Activated T-helper 1 cell treated with anti-CD3 and anti-CD28 coated beads, Interleukin-12 subunit alpha, Interleukin-12 subunit beta, Interleukin-2, Interleukin-4 antibody, amounts not matched to agents 30 ng/mL and 10 ng/mL and 1 ng/mL, durations not matched to agents 14 hours and 24 hours and 36 hours (primary cell): ENCODE measurements at regions not wholly inside any gene's neighbourhood (a gene's known extent, or its start where the extent isn't known, plus 50 kb on each side); places are given as distances from the start of the nearest gene placed in this dataset.

ENCODE experiments used
- DNase-seq: peaks from one replicate; pipeline ENCODE4 v3.0.0; 2021; ENCODE audit warnings: low spot score
- H3K27ac Mint-ChIP-seq: one replicate; pipeline ENCODE4 v1.8.0; 2021; ENCODE audit warnings: mild to moderate bottlenecking, mixed read lengths
- H3K27me3 Mint-ChIP-seq: one replicate; pipeline ENCODE4 v1.8.0; 2022; ENCODE audit warnings: mild to moderate bottlenecking, moderate library complexity, mixed read lengths; ENCODE audit not compliant: insufficient read depth
- H3K36me3 Mint-ChIP-seq: one replicate; pipeline ENCODE4 v1.8.0; 2021; ENCODE audit warnings: low read depth, mixed read lengths
- H3K4me1 Mint-ChIP-seq: one replicate; pipeline ENCODE4 v1.8.0; 2021; ENCODE audit warnings: low read depth, mixed read lengths
- H3K4me3 Mint-ChIP-seq: one replicate; pipeline ENCODE4 v1.8.0; 2021; ENCODE audit warnings: mild to moderate bottlenecking, moderate library complexity, mixed read lengths
- H3K9me3 Mint-ChIP-seq: one replicate; pipeline ENCODE4 v1.8.0; 2021; ENCODE audit warnings: mixed read lengths
- intact Hi-C: fragments of 100-400 bp; cut with micrococcal nuclease; formaldehyde crosslinking; loops from one replicate; pipeline ENCODE4 v1.15.1; 2024

- Mint-ChIP-seq H3K36me3 (no peaks in the 10 kb centered on the region), H3K9me3 (peaks cover 3% of the 10 kb centered on the region), H3K27ac (no peak overlapping the region), H3K4me3 (no peak overlapping the region), H3K4me1 (no peaks in the 10 kb centered on the region), H3K27me3 (no peaks in the 10 kb centered on the region)
- intact Hi-C loops, result no loop called here
- no peak for DNase-seq
Observed at GRCh38 chr6:102907181-102907580, 1513.7 kb downstream of the GRIK2 start.

GRCh38 chr6:102902471-102902870 is 1509.0 kb downstream of the GRIK2 start:
- Mint-ChIP-seq H3K27ac (no peak overlapping the region), H3K9me3 (peaks cover 7% of the 10 kb centered on the region), H3K4me3 (no peak overlapping the region), H3K36me3 (no peaks in the 10 kb centered on the region), H3K27me3 (no peaks in the 10 kb centered on the region), H3K4me1 (no peaks in the 10 kb centered on the region)
- intact Hi-C loops, result no loop called here
- DNase-seq, result no peak

- Mint-ChIP-seq H3K36me3 (no peaks in the 10 kb centered on the region), H3K9me3 (peaks cover 3% of the 10 kb centered on the region), H3K4me1 (no peaks in the 10 kb centered on the region), H3K4me3 (no peak overlapping the region), H3K27ac (no peak overlapping the region), H3K27me3 (no peaks in the 10 kb centered on the region)
- DNase-seq, result no peak
- intact Hi-C loops, result no loop called here
Observed at GRCh38 chr6:102895683-102896082, 1502.2 kb downstream of the GRIK2 start.

GRCh38 chr6:102885165-102885564 is 1491.7 kb downstream of the GRIK2 start:
- no peaks in the 10 kb centered on the region for H3K4me1 Mint-ChIP-seq
- H3K9me3 Mint-ChIP-seq, result no peaks in the 10 kb centered on the region
- H3K27me3 Mint-ChIP-seq, result no peaks in the 10 kb centered on the region
- no peak overlapping the region for H3K27ac Mint-ChIP-seq
- intact Hi-C loops, result no loop called here
- DNase-seq, result no peak
- no peaks in the 10 kb centered on the region for H3K36me3 Mint-ChIP-seq
- H3K4me3 Mint-ChIP-seq, result no peak overlapping the region

- Mint-ChIP-seq H3K36me3 (no peaks in the 10 kb centered on the region), H3K27ac (no peak overlapping the region), H3K4me3 (no peak overlapping the region), H3K4me1 (peaks cover 7% of the 10 kb centered on the region), H3K27me3 (no peaks in the 10 kb centered on the region), H3K9me3 (no peaks in the 10 kb centered on the region)
- DNase-seq, result no peak
- intact Hi-C loops, result no loop called here
Observed at GRCh38 chr6:102853249-102853955, 1459.9 kb downstream of the GRIK2 start.

GRCh38 chr6:102848796-102849195 is 1455.3 kb downstream of the GRIK2 start:
- Mint-ChIP-seq H3K36me3 (no peaks in the 10 kb centered on the region), H3K27me3 (no peaks in the 10 kb centered on the region), H3K4me1 (peaks cover 7% of the 10 kb centered on the region), H3K4me3 (no peak overlapping the region), H3K27ac (no peak overlapping the region), H3K9me3 (no peaks in the 10 kb centered on the region)
- DNase-seq, result no peak
- intact Hi-C loops, result no loop called here

- no peaks in the 10 kb centered on the region for H3K9me3 Mint-ChIP-seq
- peaks cover 7% of the 10 kb centered on the region for H3K4me1 Mint-ChIP-seq
- intact Hi-C loops, result no loop called here
- H3K27ac Mint-ChIP-seq, result no peak overlapping the region
- no peak for DNase-seq
- H3K36me3 Mint-ChIP-seq, result no peaks in the 10 kb centered on the region
- H3K27me3 Mint-ChIP-seq, result no peaks in the 10 kb centered on the region
- no peak overlapping the region for H3K4me3 Mint-ChIP-seq
Observed at GRCh38 chr6:102848210-102848609, 1454.7 kb downstream of the GRIK2 start.

- no peak overlapping the region for H3K4me3 Mint-ChIP-seq
- H3K36me3 Mint-ChIP-seq, result no peaks in the 10 kb centered on the region
- H3K27ac Mint-ChIP-seq, result no peak overlapping the region
- H3K9me3 Mint-ChIP-seq, result no peaks in the 10 kb centered on the region
- intact Hi-C loops, result no loop called here
- DNase-seq, result no peak
- no peaks in the 10 kb centered on the region for H3K27me3 Mint-ChIP-seq
- H3K4me1 Mint-ChIP-seq, result no peaks in the 10 kb centered on the region
Observed at GRCh38 chr6:102841060-102841459, 1447.6 kb downstream of the GRIK2 start.

- peaks cover 3% of the 10 kb centered on the region for H3K9me3 Mint-ChIP-seq
- no peaks in the 10 kb centered on the region for H3K36me3 Mint-ChIP-seq
- intact Hi-C loops, result no loop called here
- H3K27ac Mint-ChIP-seq, result no peak overlapping the region
- H3K4me1 Mint-ChIP-seq, result no peaks in the 10 kb centered on the region
- DNase-seq, result no peak
- no peak overlapping the region for H3K4me3 Mint-ChIP-seq
- no peaks in the 10 kb centered on the region for H3K27me3 Mint-ChIP-seq
Observed at GRCh38 chr6:102832021-102832420, 1438.5 kb downstream of the GRIK2 start.

GRCh38 chr6:102820098-102820497 is 1426.6 kb downstream of the GRIK2 start:
- Mint-ChIP-seq H3K27me3 (no peaks in the 10 kb centered on the region), H3K36me3 (no peaks in the 10 kb centered on the region), H3K27ac (no peak overlapping the region), H3K9me3 (no peaks in the 10 kb centered on the region), H3K4me3 (no peak overlapping the region), H3K4me1 (no peaks in the 10 kb centered on the region)
- DNase-seq, result no peak
- intact Hi-C loops, result no loop called here

- DNase-seq, result no peak
- H3K9me3 Mint-ChIP-seq, result no peaks in the 10 kb centered on the region
- no peaks in the 10 kb centered on the region for H3K4me1 Mint-ChIP-seq
- H3K27ac Mint-ChIP-seq, result no peak overlapping the region
- H3K4me3 Mint-ChIP-seq, result no peak overlapping the region
- no peaks in the 10 kb centered on the region for H3K27me3 Mint-ChIP-seq
- intact Hi-C loops, result no loop called here
- no peaks in the 10 kb centered on the region for H3K36me3 Mint-ChIP-seq
Observed at GRCh38 chr6:102815207-102815606, 1421.7 kb downstream of the GRIK2 start.

- no peaks in the 10 kb centered on the region for H3K36me3 Mint-ChIP-seq
- H3K9me3 Mint-ChIP-seq, result no peaks in the 10 kb centered on the region
- H3K4me1 Mint-ChIP-seq, result no peaks in the 10 kb centered on the region
- intact Hi-C loops, result no loop called here
- H3K4me3 Mint-ChIP-seq, result no peak overlapping the region
- no peak overlapping the region for H3K27ac Mint-ChIP-seq
- no peaks in the 10 kb centered on the region for H3K27me3 Mint-ChIP-seq
- DNase-seq, result no peak
Observed at GRCh38 chr6:102813489-102814275, 1420.2 kb downstream of the GRIK2 start.

GRCh38 chr6:102812242-102812641 is 1418.7 kb downstream of the GRIK2 start:
- intact Hi-C loops, result no loop called here
- no peaks in the 10 kb centered on the region for H3K4me1 Mint-ChIP-seq
- peaks cover under 1% of the 10 kb centered on the region for H3K9me3 Mint-ChIP-seq

More at GRCh38 chr6:102812242-102812641, 1418.7 kb downstream of the GRIK2 start:
- peaks cover 4% of the 10 kb centered on the region for H3K27me3 Mint-ChIP-seq
- H3K27ac Mint-ChIP-seq, result no peak overlapping the region
- no peak overlapping the region for H3K4me3 Mint-ChIP-seq
- H3K36me3 Mint-ChIP-seq, result no peaks in the 10 kb centered on the region
- DNase-seq, result no peak
